ENCODE measurements at regions not wholly inside any gene's neighbourhood (a gene's known extent, or its start where the extent isn't known, plus 50 kb on each side); places are given as distances from the start of the nearest gene placed in this dataset.

GRCh38 chr5:6899221-6899620, 186.0 kb downstream of the TENT4A start (continued):
- no peak for TF ChIP-seq RNF2 (IDR thresholded peaks at IDR 0.05; ENCODE audit: borderline replicate concordance, low read depth, low read length, missing control alignments, poor library complexity, severe bottlenecking)
- no peak for TF ChIP-seq CHD7 (IDR thresholded peaks at IDR 0.05; ENCODE audit: insufficient replicate concordance, low read length)
- no peak for TF ChIP-seq TAF7 (optimal IDR thresholded peaks at IDR 0.05; ENCODE audit: borderline replicate concordance, low read depth, low read length)
- TF ChIP-seq ASH2L (IDR thresholded peaks at IDR 0.05; ENCODE audit: low read length): no peak
- TF ChIP-seq SAP30 (IDR thresholded peaks at IDR 0.05; ENCODE audit: insufficient read depth, insufficient replicate concordance, low read length): no peak

Data from H1 (cell line).